Lower lobe of right lung (tissue), 2 donors: ENCODE measurements at regions not wholly inside any gene's neighbourhood (a gene's known extent, or its start where the extent isn't known, plus 50 kb on each side); places are given as distances from the start of the nearest gene placed in this dataset.

Experiments used
- ATAC-seq, 2 donors: fragments of 200-7000 bp; cut with Tn5 transposase; one replicate each; pipeline ENCODE4 v1.9.1; 2020 to 2022; ENCODE audit warnings: mild to moderate bottlenecking in 2 of 2, moderate library complexity in 2 of 2
- DNase-seq: peaks from one replicate; pipeline ENCODE4 v3.0.0-alpha.2; 2020
- H3K27ac ChIP-seq: fragments of 200-600 bp; one replicate; pipeline ENCODE4 v1.8.0; 2022
- H3K27me3 ChIP-seq: fragments of 200-600 bp; one replicate; pipeline ENCODE4 v1.8.0; 2022; ENCODE audit warnings: low read depth
- H3K36me3 ChIP-seq: fragments of 200-600 bp; one replicate; pipeline ENCODE4 v1.8.0; 2022; ENCODE audit warnings: mild to moderate bottlenecking
- H3K4me1 ChIP-seq: fragments of 200-600 bp; one replicate; pipeline ENCODE4 v1.8.0; 2022
- H3K4me3 ChIP-seq: fragments of 200-600 bp; one replicate; pipeline ENCODE4 v1.8.0; 2022; ENCODE audit warnings: mild to moderate bottlenecking
- H3K9me3 ChIP-seq: fragments of 200-600 bp; one replicate; pipeline ENCODE4 v1.8.0; 2022
- intact Hi-C: fragments of 100-400 bp; cut with DNase I; formaldehyde crosslinking; loops from one replicate; pipeline ENCODE4 v1.11.0; 2022
- TF ChIP-seq, protein P1 (sequence below): fragments of 200-600 bp; IDR thresholded peaks from one replicate; pipeline ENCODE4 v1.8.0; 2022; ENCODE audit warnings: antibody characterized with exemption, mild to moderate bottlenecking
- donor health status: DM: no; HTN: yes; CAD: no; lungs with severe emphysema.

DNA sequence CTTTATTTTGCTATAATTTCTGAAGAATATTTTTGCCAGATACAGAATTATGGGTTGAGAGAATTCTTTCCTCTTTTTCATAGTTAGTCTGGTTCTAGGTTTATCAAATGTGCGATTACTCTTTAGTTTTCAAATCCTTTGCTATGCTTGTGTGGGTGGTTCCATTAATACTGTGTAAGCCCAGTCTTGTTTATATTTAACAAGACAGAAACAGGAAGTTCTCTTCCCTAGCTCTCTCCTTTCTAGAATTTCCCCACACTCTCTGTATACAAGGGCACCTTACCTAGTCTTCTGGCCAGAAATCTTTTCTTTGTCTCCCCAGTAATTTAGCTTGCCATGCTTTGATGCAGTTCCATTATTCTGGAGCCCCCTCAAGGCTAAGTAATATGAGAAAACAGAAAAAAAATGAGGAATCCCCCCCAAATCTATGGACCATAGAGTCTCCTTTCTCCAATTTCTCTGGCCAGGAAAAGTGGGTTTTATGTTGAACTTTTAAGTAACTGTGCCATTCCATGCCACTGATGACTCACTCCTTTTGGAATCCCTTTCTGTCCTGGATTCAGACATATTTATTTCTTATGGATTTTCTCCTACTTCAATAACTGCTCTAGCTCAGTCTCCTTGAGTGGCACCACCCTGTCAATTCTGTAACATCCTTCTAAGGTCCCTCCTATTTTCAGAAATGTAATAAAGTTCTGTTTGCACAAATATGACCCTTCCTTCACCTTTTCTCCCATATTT is 1714.1 kb downstream of the EFNA5 start:
- ATAC-seq: no peak
- Histone ChIP-seq H3K4me1 (no peaks in the 10 kb centered on the region), H3K4me3 (no peak overlapping the region), H3K9me3 (no peaks in the 10 kb centered on the region), H3K36me3 (no peaks in the 10 kb centered on the region), H3K27ac (no peak overlapping the region), H3K27me3 (no peaks in the 10 kb centered on the region)
- TF ChIP-seq, protein P1, sequence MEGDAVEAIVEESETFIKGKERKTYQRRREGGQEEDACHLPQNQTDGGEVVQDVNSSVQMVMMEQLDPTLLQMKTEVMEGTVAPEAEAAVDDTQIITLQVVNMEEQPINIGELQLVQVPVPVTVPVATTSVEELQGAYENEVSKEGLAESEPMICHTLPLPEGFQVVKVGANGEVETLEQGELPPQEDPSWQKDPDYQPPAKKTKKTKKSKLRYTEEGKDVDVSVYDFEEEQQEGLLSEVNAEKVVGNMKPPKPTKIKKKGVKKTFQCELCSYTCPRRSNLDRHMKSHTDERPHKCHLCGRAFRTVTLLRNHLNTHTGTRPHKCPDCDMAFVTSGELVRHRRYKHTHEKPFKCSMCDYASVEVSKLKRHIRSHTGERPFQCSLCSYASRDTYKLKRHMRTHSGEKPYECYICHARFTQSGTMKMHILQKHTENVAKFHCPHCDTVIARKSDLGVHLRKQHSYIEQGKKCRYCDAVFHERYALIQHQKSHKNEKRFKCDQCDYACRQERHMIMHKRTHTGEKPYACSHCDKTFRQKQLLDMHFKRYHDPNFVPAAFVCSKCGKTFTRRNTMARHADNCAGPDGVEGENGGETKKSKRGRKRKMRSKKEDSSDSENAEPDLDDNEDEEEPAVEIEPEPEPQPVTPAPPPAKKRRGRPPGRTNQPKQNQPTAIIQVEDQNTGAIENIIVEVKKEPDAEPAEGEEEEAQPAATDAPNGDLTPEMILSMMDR: no peak
- intact Hi-C loops: no loop called here
- no peak for DNase-seq

DNA sequence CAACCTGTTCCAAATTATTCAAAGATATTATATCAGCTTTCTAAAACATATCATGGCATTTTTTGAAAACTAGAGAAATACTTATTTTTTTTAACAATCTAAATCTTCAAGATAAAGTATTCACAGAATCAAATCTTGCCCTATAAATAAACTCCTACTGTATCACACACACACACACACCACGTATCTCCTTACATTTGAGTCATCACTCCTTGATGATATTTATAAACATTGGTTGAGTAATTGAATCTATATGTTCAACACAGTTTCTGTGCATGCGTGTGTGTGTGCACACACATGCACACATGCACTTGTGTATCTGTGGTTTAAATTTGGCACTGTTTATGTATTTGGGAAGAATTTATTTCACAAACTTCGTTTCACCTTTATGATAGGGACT is 1716.4 kb downstream of the EFNA5 start:
- no peak overlapping the region for H3K27ac ChIP-seq
- ATAC-seq (no peak), DNase-seq (no peak)
- TF ChIP-seq, protein P1: no peak
- H3K36me3 ChIP-seq: no peaks in the 10 kb centered on the region
- no peaks in the 10 kb centered on the region for H3K9me3 ChIP-seq
- no peak overlapping the region for H3K4me3 ChIP-seq
- intact Hi-C loops: no loop called here
- H3K27me3 ChIP-seq: no peaks in the 10 kb centered on the region
- H3K4me1 ChIP-seq: no peaks in the 10 kb centered on the region

DNA sequence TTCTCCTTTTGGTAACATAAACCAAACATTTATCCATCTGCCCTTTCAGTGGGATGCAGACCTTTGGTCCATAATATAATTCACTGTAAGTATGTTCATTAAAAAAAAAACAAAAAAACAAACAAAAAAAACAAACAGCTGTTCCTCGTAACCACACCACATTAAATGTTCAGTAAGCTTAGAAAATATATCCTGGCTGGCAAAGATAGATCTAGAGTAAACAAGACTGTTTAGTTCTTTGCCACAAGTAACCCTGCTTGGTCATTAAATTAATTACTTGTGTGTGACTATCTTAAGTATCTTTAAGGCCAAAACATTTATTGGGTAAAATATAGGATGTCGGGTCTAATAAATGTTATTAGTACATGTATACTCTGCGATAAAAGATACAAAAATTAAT is 1717.1 kb downstream of the EFNA5 start:
- DNase-seq (no peak), ATAC-seq (no peak)
- TF ChIP-seq, protein P1: no peak
- intact Hi-C loops: no loop called here
- H3K9me3 ChIP-seq: no peaks in the 10 kb centered on the region
- no peak overlapping the region for H3K4me3 ChIP-seq
- H3K36me3 ChIP-seq: no peaks in the 10 kb centered on the region
- no peak overlapping the region for H3K27ac ChIP-seq
- no peaks in the 10 kb centered on the region for H3K27me3 ChIP-seq
- no peaks in the 10 kb centered on the region for H3K4me1 ChIP-seq

DNA sequence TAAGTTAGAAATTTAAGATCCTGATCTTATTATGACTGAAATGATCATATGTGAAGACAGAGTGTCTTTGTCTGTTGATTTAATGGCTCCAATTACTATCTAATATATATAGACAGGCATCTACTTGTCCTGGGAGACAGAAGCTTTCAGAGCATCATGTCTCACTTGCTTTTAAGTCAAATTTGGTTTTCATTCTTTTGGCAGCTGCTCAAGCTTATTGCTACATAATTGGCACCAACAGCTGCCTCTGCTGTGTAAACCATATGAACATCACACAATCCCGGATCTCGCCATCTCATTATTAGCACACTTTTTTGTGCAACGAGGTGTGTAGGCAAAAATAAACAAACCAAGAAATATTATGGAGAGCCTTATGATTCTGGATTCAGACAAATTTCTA is 1717.9 kb downstream of the EFNA5 start:
- Histone ChIP-seq H3K9me3 (no peaks in the 10 kb centered on the region), H3K27ac (no peak overlapping the region), H3K4me3 (no peak overlapping the region), H3K4me1 (no peaks in the 10 kb centered on the region), H3K36me3 (no peaks in the 10 kb centered on the region), H3K27me3 (no peaks in the 10 kb centered on the region)
- intact Hi-C loops: no loop called here
- ATAC-seq: no peak
- no peak for DNase-seq
- TF ChIP-seq, protein P1: no peak

DNA sequence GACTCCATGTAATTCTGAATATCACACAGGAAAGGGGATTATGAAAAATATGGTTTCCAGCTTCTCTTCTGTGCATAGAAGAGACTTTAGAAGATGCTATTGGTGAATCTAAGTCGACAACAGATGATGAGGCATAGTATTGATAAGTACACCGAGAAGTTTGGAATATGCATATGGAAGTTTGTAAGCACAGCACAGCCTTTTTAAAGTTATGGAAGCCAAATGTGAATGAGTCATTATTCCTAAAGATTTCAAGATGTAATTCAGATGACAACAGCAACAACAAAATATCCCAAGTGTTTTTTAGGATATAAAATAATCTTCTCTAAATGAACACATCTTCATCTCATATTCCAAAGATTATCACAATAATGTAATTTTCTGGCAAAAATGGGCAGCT is 1723.3 kb downstream of the EFNA5 start:
- H3K36me3 ChIP-seq: no peaks in the 10 kb centered on the region
- H3K27ac ChIP-seq: no peak overlapping the region
- DNase-seq (no peak), ATAC-seq (no peak)
- no peaks in the 10 kb centered on the region for H3K27me3 ChIP-seq
- TF ChIP-seq, protein P1: no peak
- H3K4me1 ChIP-seq: no peaks in the 10 kb centered on the region
- H3K9me3 ChIP-seq: no peaks in the 10 kb centered on the region
- intact Hi-C loops: no loop called here
- no peak overlapping the region for H3K4me3 ChIP-seq
